Ureter (tissue), 1 donor: ENCODE measurements at regions not wholly inside any gene's neighbourhood (a gene's known extent, or its start where the extent isn't known, plus 50 kb on each side); places are given as distances from the start of the nearest gene placed in this dataset.
"Not testable (repeated sequence)": the region's sequence is repeated elsewhere in the genome, so short reads cannot be mapped to it uniquely, and the experiment has no call there.

Source experiments
- DNase-seq: peaks from one replicate; pipeline ENCODE4 v3.0.0-alpha.2; 2020; ENCODE audit warnings: low spot score
- donor health status: DM: yes; HTN: yes; CAD: no.

DNA sequence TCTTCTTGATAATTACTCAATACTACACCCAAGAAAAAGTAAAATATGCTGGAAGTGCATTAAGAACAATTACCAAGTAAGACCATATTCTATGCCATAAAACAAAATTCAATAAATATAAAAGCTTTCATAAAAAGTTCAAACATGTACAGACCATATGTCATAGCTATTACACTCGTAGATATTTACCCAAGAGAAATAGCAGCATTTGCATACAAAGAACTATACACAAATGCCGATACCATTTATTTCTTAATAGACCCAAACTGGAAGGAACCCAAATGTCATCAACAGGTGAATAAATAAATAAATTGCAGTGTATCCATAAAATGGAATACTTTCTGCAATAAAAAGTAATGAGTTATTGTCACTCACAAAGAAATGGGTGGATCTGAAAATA, 78.3 kb upstream of the SLC16A7 start:
- DNase-seq = no peak

DNA sequence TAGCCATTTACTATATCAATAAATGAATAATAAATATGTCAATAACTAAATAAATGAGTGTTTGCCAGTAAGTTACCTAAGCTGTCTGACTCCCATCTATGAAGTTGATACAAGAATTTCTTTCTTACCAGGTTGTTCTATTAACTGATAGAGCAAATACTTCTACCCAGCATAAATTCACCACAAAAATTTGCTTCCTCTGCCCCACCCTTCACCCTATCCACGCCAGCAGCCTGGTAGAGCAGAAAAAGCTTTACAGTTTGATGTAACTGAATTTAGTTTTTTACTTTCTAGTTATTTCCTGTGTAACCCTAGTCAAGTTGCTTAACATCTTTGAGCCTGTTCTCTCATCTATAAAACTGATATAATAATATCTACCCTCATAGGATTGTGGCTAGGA, 94.9 kb upstream of the SLC16A7 start:
- DNase-seq = no peak

DNA sequence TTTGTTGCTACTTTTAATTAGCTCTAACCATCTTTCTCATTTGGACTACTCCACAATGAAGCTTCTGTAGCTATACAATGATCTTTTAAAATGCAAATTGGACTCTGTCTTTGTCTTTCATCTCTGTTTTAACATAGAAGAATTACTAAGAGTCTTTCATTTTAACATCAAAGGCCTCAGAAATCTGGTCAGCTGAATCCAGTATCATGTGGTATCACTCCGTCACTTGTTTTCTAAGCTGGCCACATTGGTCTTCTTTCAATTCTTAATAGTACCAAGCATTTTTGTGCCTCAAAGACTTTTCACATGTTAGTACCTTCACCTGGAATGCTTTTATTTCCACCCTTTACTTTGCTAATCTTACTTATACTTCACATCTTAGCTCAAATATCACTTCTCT, 95.5 kb upstream of the SLC16A7 start:
- no peak for DNase-seq

DNA sequence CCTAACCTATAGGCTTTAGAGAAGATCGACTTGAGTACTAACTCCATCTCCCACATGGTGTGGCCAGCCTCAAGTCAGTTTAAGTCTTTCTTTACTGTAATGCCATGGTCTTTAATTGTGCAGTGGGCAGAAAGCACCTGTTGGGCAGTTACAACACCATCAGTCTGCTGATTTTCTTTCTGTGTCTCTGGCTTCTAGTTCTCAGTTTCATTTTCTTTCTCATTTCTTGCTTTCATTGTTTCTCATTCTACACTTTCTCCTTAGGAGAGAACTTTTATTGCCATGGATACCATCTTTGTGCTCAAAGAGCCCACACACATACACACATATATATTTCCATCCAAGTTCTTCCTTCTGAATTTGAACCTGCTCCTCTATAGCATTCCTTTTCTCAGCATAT, 96.1 kb upstream of the SLC16A7 start:
- no peak for DNase-seq

DNA sequence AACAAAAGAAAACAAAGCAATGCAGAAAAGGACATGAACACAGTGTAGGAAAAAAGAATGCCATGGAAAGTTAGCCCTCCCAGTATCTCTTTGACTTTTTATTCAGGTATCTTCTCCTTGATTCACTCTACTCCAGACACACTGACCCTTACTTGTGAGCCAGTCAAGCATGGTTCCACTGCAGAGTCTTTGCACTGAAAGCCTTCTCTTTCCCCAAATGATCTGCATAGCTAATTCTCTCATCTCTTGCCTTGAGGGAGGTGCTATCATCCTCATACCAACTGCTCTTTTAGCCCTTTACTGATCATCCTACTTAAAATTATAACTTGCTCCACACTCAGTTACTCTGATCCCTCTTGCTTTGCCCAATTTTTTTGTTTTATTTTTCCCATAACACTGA, 101.2 kb upstream of the SLC16A7 start:
- DNase-seq = no peak

DNA sequence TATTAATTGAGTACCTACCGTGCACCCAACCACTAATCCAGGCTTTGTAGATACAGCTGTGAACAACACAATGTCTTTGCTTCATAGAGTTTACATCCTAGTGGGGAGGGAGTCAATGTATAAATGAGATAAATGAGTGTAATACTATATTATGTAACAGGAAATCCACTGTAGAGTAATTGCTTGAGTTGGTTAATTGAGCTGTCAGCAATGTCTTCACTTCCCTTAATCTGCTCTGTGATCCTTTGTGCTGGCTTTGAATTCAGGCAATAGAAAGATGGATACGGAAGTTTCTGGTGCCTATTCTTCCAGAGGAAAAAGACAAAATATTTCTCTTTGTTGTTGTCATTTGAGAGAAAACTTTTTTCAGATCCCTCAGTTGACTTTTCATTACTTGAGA, 104.0 kb upstream of the SLC16A7 start:
- no peak for DNase-seq

DNA sequence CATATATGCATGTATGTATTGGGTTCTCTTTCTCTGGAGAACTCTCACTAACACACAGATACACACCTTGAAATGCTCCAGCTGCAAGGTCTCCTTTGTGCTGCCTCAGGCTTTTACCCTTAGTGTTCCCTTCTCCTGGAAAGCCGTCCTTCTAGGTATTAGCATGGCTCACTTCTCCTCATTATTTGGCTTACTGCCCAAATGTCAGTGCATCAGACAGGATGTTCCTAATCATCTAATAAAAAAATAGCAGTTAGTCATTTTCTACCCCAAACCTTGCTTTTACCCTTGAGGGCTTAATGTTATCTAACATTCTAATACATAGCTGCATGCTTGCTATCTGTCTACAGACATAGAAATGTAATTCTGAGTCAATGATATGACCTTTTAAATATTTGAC, 109.0 kb upstream of the SLC16A7 start:
- DNase-seq = no peak

DNA sequence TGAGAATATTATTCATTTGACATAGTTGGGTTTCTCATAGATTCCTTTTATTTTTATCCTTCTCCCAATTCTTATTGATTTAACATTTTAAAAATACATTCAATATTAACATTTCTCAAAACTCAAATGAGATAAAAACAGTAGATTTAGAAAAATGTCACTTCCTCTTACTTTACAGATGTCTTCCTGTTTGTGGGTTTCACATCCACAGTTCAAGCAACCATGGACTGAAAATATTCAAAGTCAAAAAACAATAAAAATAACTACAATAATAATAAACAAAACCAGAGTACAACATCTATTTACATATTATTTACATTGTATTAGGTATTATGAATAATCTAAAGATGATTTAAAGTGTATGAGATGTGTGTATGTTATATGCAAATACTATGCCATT, 111.3 kb upstream of the SLC16A7 start:
- no peak for DNase-seq

DNA sequence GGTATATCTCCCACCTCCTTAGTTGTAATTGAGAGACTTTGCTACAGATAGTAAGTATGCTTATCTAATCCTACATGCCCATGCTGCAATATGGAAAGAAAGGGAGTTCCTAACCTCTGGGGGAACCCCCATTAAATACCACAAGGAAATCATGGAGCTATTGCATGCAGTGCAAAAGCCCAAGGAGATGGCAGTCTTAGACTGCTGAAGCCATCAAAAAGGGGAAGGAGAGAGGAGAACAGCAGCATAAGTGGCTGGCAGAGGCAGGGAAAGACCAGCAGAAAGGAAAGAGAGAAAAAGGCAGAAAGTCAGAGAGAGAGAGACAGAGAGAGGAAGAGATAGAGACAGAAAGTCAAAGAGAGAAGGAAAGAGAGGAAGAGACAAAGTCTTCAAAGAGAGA, 121.6 kb upstream of the SLC16A7 start:
- DNase-seq = not testable (repeated sequence)

DNA sequence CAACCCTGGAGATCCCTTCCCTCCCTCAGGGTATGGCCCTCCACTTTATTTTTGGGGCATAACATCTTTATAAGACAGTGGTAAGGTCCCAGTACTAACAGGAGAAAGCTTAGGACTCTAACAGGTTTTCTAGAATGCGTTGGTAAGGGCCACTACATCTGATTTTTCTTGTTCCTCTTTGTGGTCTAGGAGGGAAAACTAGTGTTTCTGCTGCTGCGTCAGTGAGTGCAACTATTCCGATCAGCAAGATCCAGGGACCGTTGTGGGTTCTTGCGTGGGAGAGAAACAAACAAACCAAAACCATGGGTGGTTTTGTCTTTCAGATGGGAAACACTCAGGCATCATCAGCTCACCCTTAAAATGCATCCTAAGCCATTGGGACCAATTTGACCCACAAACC, 123.6 kb upstream of the SLC16A7 start:
- DNase-seq = no peak

DNA sequence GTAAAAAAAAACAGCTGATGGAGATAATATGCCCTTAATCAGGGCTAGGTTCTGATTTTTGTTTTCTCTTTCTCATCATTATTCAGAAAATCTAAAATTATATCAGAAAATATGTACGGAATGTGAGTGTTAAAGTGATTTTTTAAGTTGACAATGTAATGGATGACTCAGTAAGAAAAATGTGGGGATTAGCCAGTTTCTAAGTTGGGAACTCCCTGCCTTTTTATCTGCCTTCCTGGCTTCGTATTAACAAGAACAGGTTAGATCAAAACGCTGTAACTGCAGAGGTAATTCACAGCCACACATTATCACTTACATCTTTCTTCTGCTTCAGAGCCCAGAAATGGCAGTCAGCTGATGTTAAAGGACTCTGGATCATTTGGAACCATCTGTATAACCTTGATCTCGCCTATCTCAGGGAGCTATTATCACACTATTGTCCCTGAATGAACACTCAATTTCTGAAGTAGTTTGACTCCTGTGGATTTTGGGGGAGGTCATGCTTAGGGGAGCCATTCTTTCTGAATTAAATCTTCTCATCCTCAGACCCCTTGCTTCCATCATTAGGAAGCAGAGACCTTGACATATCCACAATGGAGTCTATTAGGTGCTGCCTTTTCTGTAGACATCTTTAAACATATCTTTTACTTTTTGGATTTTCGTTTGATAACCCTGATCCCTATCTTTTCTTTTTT, 135.7 kb upstream of the SLC16A7 start:
- no peak for DNase-seq

DNA sequence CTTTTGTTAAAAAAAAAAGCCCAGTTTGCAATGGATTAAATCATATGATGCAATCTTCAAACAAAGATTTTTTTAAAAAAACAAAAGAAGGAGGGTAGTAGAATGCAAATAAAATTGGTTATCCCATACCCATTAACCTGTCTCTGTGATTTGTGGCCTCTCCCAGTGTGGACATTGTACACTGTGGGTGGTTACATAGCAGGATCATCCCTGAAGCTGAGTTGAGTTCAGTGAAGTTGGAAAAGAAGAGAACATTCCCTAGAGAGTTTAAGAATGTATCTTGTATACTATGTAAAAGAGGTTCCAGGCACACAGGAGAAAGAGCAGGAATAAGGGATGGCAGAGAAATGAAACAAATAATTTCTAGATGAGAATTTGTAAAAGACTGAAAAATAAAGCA, 142.4 kb upstream of the SLC16A7 start:
- no peak for DNase-seq

DNA sequence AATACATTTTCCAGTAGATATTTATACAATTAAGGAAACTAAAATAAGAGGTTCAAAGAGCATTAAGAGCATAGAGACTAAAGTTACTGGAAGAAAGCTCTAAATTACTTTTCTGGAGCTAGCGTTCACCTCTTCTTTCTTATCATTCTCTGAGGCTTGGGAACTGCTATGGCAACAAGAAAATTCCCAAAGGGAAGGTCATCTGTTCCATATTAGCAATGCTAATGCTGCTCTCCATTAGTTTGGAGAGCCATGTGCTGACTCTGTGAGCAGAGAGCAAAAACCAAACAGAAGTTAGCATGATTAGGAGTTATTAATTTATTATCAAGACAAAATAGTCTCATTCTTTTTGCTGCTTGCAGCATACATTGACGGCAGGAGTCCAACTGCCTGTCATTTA, 143.1 kb upstream of the SLC16A7 start:
- DNase-seq = no peak

DNA sequence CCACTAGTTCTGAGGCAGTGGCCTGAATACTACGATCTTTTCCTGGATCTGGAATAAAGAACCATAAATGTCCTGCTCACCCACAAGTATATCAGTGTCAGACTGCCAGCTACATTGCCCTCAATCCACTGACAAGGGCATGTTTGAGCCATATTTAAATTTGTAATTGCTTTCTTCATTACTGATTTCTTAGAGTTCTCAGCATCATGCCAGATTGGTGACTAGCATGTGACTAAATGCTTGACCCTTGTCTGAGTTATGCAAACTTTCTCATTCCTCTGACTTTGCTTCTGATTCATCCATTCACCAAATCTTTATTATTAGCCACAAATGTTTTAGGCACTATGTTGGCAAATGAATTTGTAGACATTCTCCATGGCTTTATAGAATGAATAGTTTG, 143.6 kb upstream of the SLC16A7 start:
- DNase-seq = no peak

DNA sequence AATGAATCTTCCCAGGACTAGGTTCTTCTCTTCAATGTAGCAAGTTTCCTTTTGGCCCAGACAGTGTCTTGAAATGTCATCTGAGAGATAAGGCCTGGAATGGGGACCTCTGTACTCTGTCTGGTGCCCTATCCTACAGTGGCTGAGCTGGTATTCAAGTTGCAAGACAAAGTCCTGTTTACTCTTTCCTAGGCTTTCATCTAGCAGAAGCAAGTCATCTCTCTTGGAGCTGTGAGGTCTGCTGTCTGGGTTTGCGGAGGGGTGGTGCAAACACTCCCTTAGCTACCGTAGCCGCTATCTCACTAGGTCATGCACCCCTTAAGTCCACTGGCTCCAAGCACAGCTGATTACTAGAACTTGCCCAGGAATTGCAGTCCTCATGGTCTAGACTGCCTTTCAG, 149.7 kb upstream of the SLC16A7 start:
- no peak for DNase-seq

DNA sequence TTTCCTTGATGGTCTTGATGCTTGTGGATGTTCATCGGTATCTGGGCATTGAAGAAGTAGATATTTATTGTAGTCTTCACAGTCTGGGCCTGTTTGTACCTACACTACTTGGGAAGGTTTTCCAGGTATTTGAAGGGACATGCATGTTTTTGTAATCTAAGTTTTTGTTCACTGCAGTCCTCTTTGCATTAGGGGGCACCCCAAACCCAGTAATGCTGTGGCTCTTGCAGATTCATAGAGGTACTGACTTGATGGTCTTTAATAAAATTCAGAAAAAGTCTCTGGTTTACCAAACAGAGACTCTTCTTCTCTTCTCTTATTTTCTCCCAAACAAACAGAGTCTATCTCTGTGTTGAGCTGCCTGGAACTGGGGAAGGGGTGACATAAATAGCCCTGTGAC, 150.9 kb upstream of the SLC16A7 start:
- DNase-seq = no peak

DNA sequence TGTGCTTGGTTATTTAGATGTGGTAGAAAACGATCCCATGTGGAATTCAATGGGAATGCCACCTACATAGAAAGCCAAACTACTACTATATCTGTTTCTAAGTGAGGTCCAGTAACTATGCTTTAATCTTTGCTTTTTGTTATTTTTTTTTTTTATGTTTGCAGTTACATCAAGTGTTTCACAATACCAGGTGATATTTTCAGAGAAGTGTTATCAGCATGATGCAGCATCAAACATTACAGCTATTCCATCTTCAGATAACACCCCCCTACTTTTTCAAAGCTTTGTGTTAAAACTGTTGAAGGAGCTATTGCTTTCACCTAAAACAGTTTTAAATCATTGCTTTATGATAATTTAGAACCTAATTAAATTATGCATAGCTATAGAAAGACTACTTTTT, 163.8 kb upstream of the SLC16A7 start:
- DNase-seq = no peak

DNA sequence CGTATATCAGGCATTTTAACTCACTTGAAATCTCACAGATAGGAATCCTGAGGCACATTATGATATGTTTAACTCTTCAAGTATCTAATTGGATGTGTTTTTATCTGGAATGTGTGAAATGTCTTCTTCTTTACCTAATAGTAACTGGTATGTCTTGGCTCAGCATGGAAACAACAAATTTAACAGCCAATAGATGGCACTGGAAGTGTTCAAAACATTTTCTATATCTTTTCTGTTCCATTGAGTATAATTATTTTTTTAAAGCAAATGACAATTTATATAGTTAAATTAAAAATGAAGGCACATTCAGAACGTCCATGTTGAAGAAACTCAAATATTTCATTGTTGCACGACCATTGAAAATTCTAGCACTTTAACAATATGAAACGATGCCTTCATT, 164.6 kb upstream of the SLC16A7 start:
- DNase-seq = no peak

DNA sequence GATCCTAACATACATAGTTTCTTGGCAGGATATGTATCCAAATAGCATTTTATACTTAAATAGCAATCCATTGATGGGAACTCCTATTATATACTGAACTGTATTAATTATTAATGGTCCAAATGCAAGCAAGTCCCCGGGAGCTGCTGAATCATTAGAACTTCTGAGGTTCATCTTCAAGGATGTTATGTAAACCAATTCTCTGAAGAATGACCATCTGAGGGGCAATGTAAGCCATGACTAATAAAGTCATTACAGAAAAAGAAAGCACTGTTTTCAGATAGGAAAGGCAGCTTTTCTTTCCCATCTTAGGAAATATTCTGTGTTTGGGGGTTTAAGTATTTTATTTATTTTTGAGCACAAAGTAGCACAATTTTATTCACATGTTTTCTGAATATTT, 166.1 kb upstream of the SLC16A7 start:
- no peak for DNase-seq

DNA sequence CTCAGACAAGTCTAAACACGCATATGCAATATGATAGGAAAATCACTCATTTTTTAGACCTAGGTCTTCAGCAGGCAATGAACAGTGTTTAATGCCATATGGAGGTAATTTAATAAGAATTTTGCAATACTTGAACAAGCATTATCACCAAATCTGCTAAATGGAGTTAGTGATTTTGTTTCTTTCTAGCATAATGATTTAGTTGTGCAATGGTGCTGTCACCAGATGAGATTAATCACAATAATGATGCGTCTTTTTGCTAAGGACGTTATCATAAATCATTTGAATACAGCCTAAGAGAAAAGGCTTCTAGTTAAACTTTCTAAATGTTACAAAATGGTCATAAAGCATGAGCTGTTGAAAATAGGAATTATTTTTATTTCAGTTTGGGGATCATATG, 170.0 kb upstream of the SLC16A7 start:
- no peak for DNase-seq

DNA sequence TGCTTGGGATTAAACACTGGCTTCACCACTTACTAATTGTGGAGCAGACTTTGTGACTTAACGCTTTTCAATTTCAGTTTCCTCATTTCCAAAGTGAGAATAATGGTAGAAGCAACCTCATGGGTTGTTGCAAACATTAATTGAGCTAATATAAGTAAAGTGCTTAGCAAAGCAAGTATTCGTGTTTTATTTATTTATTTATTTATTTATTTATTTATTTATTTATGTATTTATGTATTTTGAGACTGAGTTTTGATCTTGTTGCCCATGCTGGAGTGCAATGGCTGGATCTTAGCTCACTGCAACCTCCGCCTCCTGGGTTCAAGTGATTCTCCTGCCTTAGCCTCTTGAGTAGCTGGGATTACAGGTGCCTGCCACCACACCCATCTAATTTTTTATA, 171.2 kb upstream of the SLC16A7 start:
- DNase-seq = not testable (repeated sequence)

DNA sequence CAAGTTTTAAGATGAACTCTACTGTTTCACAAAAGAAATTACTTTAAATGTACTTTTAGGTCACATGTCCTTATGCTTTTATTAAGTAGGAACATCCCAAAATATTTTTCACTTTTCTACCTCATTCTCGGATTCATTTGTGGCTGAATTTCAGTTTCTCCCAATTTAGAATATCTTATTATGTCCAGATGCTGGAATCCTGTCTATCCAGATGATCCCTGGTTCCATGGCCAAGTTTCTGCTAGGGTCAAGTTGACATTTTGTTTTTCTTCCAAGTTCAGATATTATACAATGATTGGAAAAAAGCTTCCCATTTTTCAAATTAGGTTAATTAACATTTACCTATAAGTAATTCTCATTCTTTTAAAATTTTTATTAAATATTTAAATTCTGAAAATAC, 181.8 kb upstream of the SLC16A7 start:
- no peak for DNase-seq

DNA sequence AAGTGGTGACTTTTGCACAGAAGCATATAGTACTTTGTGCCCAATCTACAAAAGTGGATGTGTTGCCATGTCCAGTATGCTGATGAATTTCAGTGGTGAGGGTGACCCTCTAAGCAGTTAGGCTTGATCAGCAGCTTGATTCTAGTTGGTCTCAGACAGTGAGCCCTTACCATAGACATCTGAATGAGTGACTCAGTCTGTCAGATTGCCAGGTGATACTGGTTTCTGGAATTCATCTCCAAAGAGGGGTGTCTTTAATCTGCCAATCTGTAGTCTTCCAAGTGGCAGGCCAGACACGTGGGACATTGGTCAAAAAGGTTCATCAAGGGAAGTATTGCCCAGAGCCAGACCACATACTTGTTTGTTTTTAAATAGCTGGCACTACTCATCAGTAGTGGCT, 187.4 kb upstream of the SLC16A7 start:
- no peak for DNase-seq

DNA sequence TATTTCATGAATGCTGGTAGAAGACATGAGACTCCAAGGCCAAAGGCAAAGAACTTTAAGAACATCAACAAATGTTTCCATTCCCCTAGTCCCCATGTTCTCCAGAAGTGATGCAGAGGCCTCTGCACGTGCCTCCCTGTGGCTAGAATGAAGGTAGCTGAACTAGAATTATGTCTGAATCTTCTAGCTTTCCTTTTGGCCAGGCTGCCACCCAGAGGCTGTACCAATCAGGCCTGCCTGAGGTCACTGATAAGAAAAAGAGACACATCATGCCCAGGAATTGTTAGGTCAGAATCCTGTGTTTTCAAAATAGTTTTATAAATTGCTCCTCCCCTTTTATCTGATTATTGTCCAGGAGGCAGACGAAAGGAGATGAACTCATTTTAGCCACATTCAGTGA, 188.0 kb upstream of the SLC16A7 start:
- no peak for DNase-seq

DNA sequence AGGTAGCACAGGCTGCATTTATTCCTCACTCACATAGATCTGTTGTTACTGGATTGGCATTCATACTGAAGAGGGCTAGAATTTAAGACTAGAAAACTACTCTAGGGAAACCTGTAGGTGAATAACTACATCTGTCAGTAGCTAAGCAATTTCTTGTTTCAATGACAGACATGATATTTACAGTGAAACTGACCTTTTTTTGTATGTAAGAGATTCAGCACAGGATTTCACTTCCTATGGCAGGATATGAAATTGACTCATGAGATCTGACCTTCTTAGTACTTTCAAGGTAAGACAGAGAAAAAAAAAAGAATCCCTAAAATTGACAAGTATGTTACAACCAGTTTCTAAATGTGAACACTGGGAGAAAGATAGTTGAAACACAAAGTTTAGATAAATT, 189.8 kb upstream of the SLC16A7 start:
- no peak for DNase-seq
